ENCODE measurements at regions not wholly inside any gene's neighbourhood (a gene's known extent, or its start where the extent isn't known, plus 50 kb on each side); places are given as distances from the start of the nearest gene placed in this dataset.

GRCh38 chr13:88623150-88623549, 952.0 kb downstream of the SLITRK5 start:
- Histone ChIP-seq H3K79me2 (ENCODE audit: low read length) (no peaks in the 10 kb centered on the region), H2AFZ (ENCODE audit: low read depth, low read length) (no peak overlapping the region), H3K4me3 (ENCODE audit: low read length) (no peak overlapping the region), H3K4me2 (ENCODE audit: low read length) (no peak overlapping the region), H3K4me1 (ENCODE audit: low read length) (0 out of 2 replicates have a peak, but pooled peaks cover 5% of the 10 kb centered on the region), H3K36me3 (replicated peaks; ENCODE audit: low read depth, low read length) (peaks cover 8% of the 10 kb centered on the region), H3K9ac (ENCODE audit: low read length) (no peak overlapping the region), H3K27me3 (ENCODE audit: low read depth, low read length) (no peaks in the 10 kb centered on the region), H4K20me1 (ENCODE audit: insufficient read depth, low read length) (no peaks in the 10 kb centered on the region), H3K9me3 (ENCODE audit: insufficient read depth, low read length) (0 out of 2 replicates have a peak, but pooled peaks cover 5% of the 10 kb centered on the region), H3K27ac (ENCODE audit: low read length) (no peak overlapping the region)
- no peak for TF ChIP-seq EZH2phosphoT487 (IDR thresholded peaks at IDR 0.05; ENCODE audit: low read depth)
- no peak for TF ChIP-seq CTCF (IDR thresholded peaks at IDR 0.05; ENCODE audit: low read depth, low read length)

DNA sequence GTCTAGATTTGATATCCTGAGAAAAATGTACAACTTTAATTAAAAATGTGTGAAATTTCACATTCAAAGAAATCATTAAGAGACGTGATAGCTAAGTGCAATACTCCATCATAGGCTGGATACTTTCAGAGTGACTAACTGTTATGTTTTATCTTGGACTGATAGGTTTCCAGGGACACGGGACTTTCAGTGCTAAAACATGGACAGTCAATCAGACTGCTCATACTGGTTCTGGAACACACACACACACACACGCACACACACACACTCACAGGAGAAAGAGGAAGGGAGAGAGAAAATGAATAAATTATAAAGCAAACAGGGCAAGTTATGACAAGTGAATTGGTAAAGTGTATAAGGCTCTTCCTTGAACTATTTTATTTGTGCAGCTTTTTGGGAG, 955.9 kb downstream of the SLITRK5 start:
- no peak for TF ChIP-seq EZH2phosphoT487 (IDR thresholded peaks at IDR 0.05; ENCODE audit: low read depth)
- no peak for TF ChIP-seq CTCF (IDR thresholded peaks at IDR 0.05; ENCODE audit: low read depth, low read length)
- H4K20me1 ChIP-seq (ENCODE audit: insufficient read depth, low read length), result no peaks in the 10 kb centered on the region
- no peak overlapping the region for H3K9ac ChIP-seq (ENCODE audit: low read length)
- H3K4me1 ChIP-seq (ENCODE audit: low read length), result 0 out of 2 replicates have a peak, but pooled peaks cover 5% of the 10 kb centered on the region
- H3K9me3 ChIP-seq (ENCODE audit: insufficient read depth, low read length), result 0 out of 2 replicates have a peak, but pooled peaks cover 5% of the 10 kb centered on the region
- H3K27ac ChIP-seq (ENCODE audit: low read length), result no peak overlapping the region
- H3K4me2 ChIP-seq (ENCODE audit: low read length), result no peak overlapping the region
- H3K36me3 ChIP-seq (replicated peaks; ENCODE audit: low read depth, low read length), result peaks cover 8% of the 10 kb centered on the region
- H3K27me3 ChIP-seq (ENCODE audit: low read depth, low read length), result no peaks in the 10 kb centered on the region
- no peaks in the 10 kb centered on the region for H3K79me2 ChIP-seq (ENCODE audit: low read length)
- no peak overlapping the region for H2AFZ ChIP-seq (ENCODE audit: low read depth, low read length)
- H3K4me3 ChIP-seq (ENCODE audit: low read length), result no peak overlapping the region

DNA sequence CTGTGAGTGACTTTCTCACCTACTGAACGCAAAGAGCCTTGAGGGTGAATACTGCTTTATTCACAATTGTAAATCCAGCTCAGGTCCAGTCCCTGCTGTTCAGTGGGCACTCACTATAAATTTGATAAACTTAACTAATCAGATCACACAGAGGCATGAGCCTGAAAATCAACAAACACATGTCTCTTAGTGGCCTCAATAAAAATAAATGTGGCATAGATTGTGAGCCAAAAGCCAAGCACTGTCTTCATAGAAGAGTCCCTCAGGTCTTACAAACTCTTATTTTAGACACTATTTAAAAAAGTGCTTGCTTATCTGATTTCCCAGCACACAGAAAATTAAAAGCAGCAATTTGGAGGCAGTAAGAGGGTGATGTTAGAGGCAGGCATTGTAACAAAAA, 957.7 kb downstream of the SLITRK5 start:
- no peaks in the 10 kb centered on the region for H3K79me2 ChIP-seq (ENCODE audit: low read length)
- H3K27ac ChIP-seq (ENCODE audit: low read length), result no peak overlapping the region
- H3K4me3 ChIP-seq (ENCODE audit: low read length), result no peak overlapping the region
- H3K4me2 ChIP-seq (ENCODE audit: low read length), result no peak overlapping the region
- H3K9ac ChIP-seq (ENCODE audit: low read length), result no peak overlapping the region
- 0 out of 2 replicates have a peak, but pooled peaks cover 5% of the 10 kb centered on the region for H3K4me1 ChIP-seq (ENCODE audit: low read length)
- TF ChIP-seq EZH2phosphoT487 (IDR thresholded peaks at IDR 0.05; ENCODE audit: low read depth), result no peak
- TF ChIP-seq CTCF (IDR thresholded peaks at IDR 0.05; ENCODE audit: low read depth, low read length), result no peak
- no peaks in the 10 kb centered on the region for H4K20me1 ChIP-seq (ENCODE audit: insufficient read depth, low read length)
- no peak overlapping the region for H2AFZ ChIP-seq (ENCODE audit: low read depth, low read length)
- H3K36me3 ChIP-seq (replicated peaks; ENCODE audit: low read depth, low read length), result peaks cover 3% of the 10 kb centered on the region
- H3K9me3 ChIP-seq (ENCODE audit: insufficient read depth, low read length), result no peaks in the 10 kb centered on the region
- no peaks in the 10 kb centered on the region for H3K27me3 ChIP-seq (ENCODE audit: low read depth, low read length)

DNA sequence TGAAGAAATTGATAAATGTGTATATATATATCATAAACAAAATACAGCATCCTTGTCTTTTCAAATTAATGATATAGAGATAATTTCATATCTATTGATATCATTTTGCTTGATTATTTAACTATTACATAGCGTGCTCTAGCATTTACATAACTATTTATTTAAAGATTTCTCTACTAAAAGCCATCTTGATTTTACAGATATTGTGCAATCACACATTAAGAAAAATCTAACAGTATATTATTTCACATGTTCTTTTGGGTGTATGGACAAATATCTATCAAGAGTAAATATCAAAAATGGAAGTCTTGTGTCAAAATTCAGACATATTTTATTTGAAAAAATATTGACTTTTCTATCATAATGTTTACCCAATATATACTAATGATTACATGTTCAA, 966.8 kb downstream of the SLITRK5 start:
- Histone ChIP-seq H3K9ac (ENCODE audit: low read length) (no peak overlapping the region), H3K9me3 (ENCODE audit: insufficient read depth, low read length) (0 out of 2 replicates have a peak, but pooled peaks cover 3% of the 10 kb centered on the region), H2AFZ (ENCODE audit: low read depth, low read length) (no peak overlapping the region), H3K79me2 (ENCODE audit: low read length) (no peaks in the 10 kb centered on the region), H3K4me3 (ENCODE audit: low read length) (no peak overlapping the region), H3K27me3 (ENCODE audit: low read depth, low read length) (no peaks in the 10 kb centered on the region), H3K27ac (ENCODE audit: low read length) (no peak overlapping the region), H3K4me1 (ENCODE audit: low read length) (no peaks in the 10 kb centered on the region), H4K20me1 (ENCODE audit: insufficient read depth, low read length) (no peaks in the 10 kb centered on the region), H3K36me3 (replicated peaks; ENCODE audit: low read depth, low read length) (peaks cover 1% of the 10 kb centered on the region), H3K4me2 (ENCODE audit: low read length) (no peak overlapping the region)
- no peak for TF ChIP-seq CTCF (IDR thresholded peaks at IDR 0.05; ENCODE audit: low read depth, low read length)
- TF ChIP-seq EZH2phosphoT487 (IDR thresholded peaks at IDR 0.05; ENCODE audit: low read depth), result no peak

Measured in OCI-LY3 (cell line).